Fibroblast of lung (primary cell): ENCODE measurements at regions not wholly inside any gene's neighbourhood (a gene's known extent, or its start where the extent isn't known, plus 50 kb on each side); places are given as distances from the start of the nearest gene placed in this dataset.

ENCODE experiments used
- DNase-seq, 2 donors: peaks; one replicate each; pipeline versions ENCODE4 v3.0.0 to v3.0.0-alpha.2; 2010; ENCODE audit warnings: low read depth in 2 of 2
- H2AFZ ChIP-seq: 2 replicates; pipeline ENCODE4 v1.5.1; 2012; ENCODE audit warnings: low read length, control low read depth, inconsistent platforms
- H3K27ac ChIP-seq: 2 replicates; pipeline ENCODE4 v1.5.1; 2011; ENCODE audit warnings: low read length, control low read depth; ENCODE audit not compliant: insufficient read depth
- H3K27me3 ChIP-seq: 2 replicates; pipeline ENCODE4 v1.5.1; 2011; ENCODE audit warnings: mild to moderate bottlenecking, low read length; ENCODE audit not compliant: control insufficient read depth, insufficient read depth
- H3K36me3 ChIP-seq: 2 replicates; pipeline ENCODE4 v1.5.1; 2011; ENCODE audit warnings: low read length; ENCODE audit not compliant: control insufficient read depth, insufficient read depth
- H3K4me1 ChIP-seq: 2 replicates; pipeline ENCODE4 v1.5.1; 2011; ENCODE audit warnings: low read length; ENCODE audit not compliant: control insufficient read depth, insufficient read depth; ENCODE audit errors: extremely low read depth
- H3K4me2 ChIP-seq: 2 replicates; pipeline ENCODE4 v1.5.1; 2011; ENCODE audit warnings: low read length, control low read depth; ENCODE audit not compliant: insufficient read depth; ENCODE audit errors: extremely low read depth
- H3K4me3 ChIP-seq, 4 experiments: fragments of 200-600 bp in 1 of 4; sonication (generic) in 1 of 4; replicated peaks in 1 of 4; 2 replicates each; pipeline ENCODE4 v1.5.1; 2011 to 2016; ENCODE audit warnings: low read length in 4 of 4, low read depth in 3 of 4, mild to moderate bottlenecking in 3 of 4, control low read depth in 2 of 4, inconsistent platforms in 1 of 4, mixed read lengths in 1 of 4; ENCODE audit not compliant: insufficient read depth in 1 of 4; ENCODE audit errors: control extremely low read depth in 1 of 4
- H3K79me2 ChIP-seq: 2 replicates; pipeline ENCODE4 v1.5.1; 2012; ENCODE audit warnings: mild to moderate bottlenecking, low read length, inconsistent platforms; ENCODE audit not compliant: control insufficient read depth, insufficient read depth
- H3K9ac ChIP-seq: 2 replicates; pipeline ENCODE4 v1.5.1; 2011; ENCODE audit warnings: mild to moderate bottlenecking, low read length, control low read depth; ENCODE audit not compliant: insufficient read depth
- H3K9me3 ChIP-seq: 2 replicates; pipeline ENCODE4 v1.5.1; 2012; ENCODE audit warnings: low read depth, low read length; ENCODE audit not compliant: control insufficient read depth, insufficient read depth
- H4K20me1 ChIP-seq: 2 replicates; pipeline ENCODE4 v1.5.1; 2011; ENCODE audit warnings: low read length; ENCODE audit not compliant: control insufficient read depth, insufficient read depth; ENCODE audit errors: extremely low read depth
- EZH2 ChIP-seq: IDR thresholded peaks from 2 replicates; pipeline ENCODE4 v1.5.1; 2012; ENCODE audit warnings: low read length, control low read depth, mild to moderate bottlenecking; ENCODE audit errors: missing control alignments
- TF ChIP-seq, protein P1 (sequence below), 2 donors: IDR thresholded peaks in 1 of 2; conservative IDR thresholded peaks in 1 of 2; 1 replicate in 1 of 2; 2 replicates in 1 of 2; pipeline ENCODE4 v1.5.1; 2011 to 2012; ENCODE audit warnings: low read length in 2 of 2, control low read depth in 1 of 2, inconsistent platforms in 1 of 2, low read depth in 1 of 2, mild to moderate bottlenecking in 1 of 2

- Histone ChIP-seq H4K20me1 (no peaks in the 10 kb centered on the region), H3K27ac (no peak overlapping the region), H3K9me3 (no peaks in the 10 kb centered on the region), H3K9ac (no peak overlapping the region), H3K4me2 (no peak overlapping the region), H3K27me3 (no peaks in the 10 kb centered on the region), H3K4me1 (peaks cover 2% of the 10 kb centered on the region), H3K4me3 (no peak overlapping the region), H3K79me2 (no peaks in the 10 kb centered on the region), H2AFZ (no peak overlapping the region), H3K36me3 (no peaks in the 10 kb centered on the region)
- no peak for DNase-seq
- no peak for TF ChIP-seq EZH2
- TF ChIP-seq, protein P1, sequence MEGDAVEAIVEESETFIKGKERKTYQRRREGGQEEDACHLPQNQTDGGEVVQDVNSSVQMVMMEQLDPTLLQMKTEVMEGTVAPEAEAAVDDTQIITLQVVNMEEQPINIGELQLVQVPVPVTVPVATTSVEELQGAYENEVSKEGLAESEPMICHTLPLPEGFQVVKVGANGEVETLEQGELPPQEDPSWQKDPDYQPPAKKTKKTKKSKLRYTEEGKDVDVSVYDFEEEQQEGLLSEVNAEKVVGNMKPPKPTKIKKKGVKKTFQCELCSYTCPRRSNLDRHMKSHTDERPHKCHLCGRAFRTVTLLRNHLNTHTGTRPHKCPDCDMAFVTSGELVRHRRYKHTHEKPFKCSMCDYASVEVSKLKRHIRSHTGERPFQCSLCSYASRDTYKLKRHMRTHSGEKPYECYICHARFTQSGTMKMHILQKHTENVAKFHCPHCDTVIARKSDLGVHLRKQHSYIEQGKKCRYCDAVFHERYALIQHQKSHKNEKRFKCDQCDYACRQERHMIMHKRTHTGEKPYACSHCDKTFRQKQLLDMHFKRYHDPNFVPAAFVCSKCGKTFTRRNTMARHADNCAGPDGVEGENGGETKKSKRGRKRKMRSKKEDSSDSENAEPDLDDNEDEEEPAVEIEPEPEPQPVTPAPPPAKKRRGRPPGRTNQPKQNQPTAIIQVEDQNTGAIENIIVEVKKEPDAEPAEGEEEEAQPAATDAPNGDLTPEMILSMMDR (conservative IDR thresholded peaks at IDR 0.05 in 1 of 2, IDR thresholded peaks at IDR 0.05 in 1 of 2; ENCODE audit: low read depth in 1 of 2, low read length in 2 of 2) = no peak
These were observed 98.5 kb upstream of the OSTN start for GRCh38 chr3:191100516-191100915.

- H4K20me1 ChIP-seq = no peaks in the 10 kb centered on the region
- no peaks in the 10 kb centered on the region for H3K79me2 ChIP-seq
- H3K9ac ChIP-seq = no peak overlapping the region
- H3K36me3 ChIP-seq = no peaks in the 10 kb centered on the region
- no peak for TF ChIP-seq EZH2
- TF ChIP-seq, protein P1 (conservative IDR thresholded peaks at IDR 0.05 in 1 of 2, IDR thresholded peaks at IDR 0.05 in 1 of 2; ENCODE audit: low read depth in 1 of 2, low read length in 2 of 2) = no peak
- H2AFZ ChIP-seq = no peak overlapping the region
- DNase-seq = peak; percentile 69 to 83
- H3K9me3 ChIP-seq = no peaks in the 10 kb centered on the region
- H3K4me1 ChIP-seq = peaks cover 2% of the 10 kb centered on the region
- H3K27ac ChIP-seq = peak overlapping the region; percentile 57
- H3K27me3 ChIP-seq = no peaks in the 10 kb centered on the region
- peak overlapping the region; percentile 76 for H3K4me2 ChIP-seq
- H3K4me3 ChIP-seq = peak overlapping the region in 3 of 4 experiments; percentile 4 to 13 (median 7)
These were observed 104.8 kb upstream of the OSTN start for GRCh38 chr3:191094057-191094845.

DNA sequence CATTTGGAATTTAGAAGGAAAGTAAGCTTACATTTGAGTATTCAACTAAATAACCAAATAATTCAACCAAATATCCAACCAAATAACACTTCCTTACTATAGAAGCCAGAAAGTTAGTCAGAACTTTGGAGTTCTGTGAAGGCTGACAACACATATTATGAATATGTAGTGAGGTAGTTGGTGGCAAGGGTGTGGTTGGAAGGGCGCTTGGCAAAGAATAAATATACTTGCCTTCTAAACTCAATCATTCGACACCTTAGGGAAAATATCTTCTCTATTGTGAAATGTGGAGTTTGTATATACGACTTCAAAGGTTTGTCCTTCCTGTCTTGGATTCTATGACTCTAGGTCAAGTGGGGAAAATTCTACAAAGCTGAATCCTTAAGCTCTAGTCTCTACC is 111.7 kb upstream of the OSTN start:
- Histone ChIP-seq H3K36me3 (no peaks in the 10 kb centered on the region), H3K4me2 (no peak overlapping the region), H2AFZ (no peak overlapping the region), H4K20me1 (no peaks in the 10 kb centered on the region), H3K4me3 (no peak overlapping the region), H3K79me2 (no peaks in the 10 kb centered on the region), H3K9ac (no peak overlapping the region), H3K9me3 (no peaks in the 10 kb centered on the region), H3K4me1 (peaks cover 3% of the 10 kb centered on the region), H3K27me3 (no peaks in the 10 kb centered on the region), H3K27ac (no peak overlapping the region)
- TF ChIP-seq, protein P1 (conservative IDR thresholded peaks at IDR 0.05 in 1 of 2, IDR thresholded peaks at IDR 0.05 in 1 of 2; ENCODE audit: low read depth in 1 of 2, low read length in 2 of 2) = no peak
- no peak for TF ChIP-seq EZH2
- peak; percentile 27 to 39 for DNase-seq
